ENCODE measurements at regions not wholly inside any gene's neighbourhood (a gene's known extent, or its start where the extent isn't known, plus 50 kb on each side); places are given as distances from the start of the nearest gene placed in this dataset.
"Not testable (repeated sequence)": the region's sequence is repeated elsewhere in the genome, so short reads cannot be mapped to it uniquely, and the experiment has no call there.

GRCh38 chr6:101015541-101015940 is 134.4 kb upstream of the ASCC3 start:
- DNase-seq = no peak

DNA sequence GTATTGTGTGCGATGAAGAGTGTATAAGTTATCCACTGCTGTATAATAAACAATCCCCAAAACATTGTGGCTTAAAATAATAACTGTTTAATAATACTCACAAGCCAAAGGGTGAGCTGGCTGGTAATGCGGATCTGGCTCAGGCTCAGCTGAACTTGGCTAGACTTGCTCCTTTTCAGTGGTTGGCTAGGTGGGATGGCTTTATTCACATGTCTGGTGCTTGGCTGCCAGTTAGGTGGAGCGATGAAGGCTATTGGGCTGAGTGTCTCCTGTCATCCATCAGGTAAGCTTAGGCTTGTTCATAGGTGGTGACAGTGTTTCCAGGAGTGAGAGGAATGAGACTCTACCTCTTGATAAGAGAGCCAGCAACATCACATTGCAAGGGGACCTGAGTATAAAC is 135.0 kb upstream of the ASCC3 start:
- no peak for DNase-seq

DNA sequence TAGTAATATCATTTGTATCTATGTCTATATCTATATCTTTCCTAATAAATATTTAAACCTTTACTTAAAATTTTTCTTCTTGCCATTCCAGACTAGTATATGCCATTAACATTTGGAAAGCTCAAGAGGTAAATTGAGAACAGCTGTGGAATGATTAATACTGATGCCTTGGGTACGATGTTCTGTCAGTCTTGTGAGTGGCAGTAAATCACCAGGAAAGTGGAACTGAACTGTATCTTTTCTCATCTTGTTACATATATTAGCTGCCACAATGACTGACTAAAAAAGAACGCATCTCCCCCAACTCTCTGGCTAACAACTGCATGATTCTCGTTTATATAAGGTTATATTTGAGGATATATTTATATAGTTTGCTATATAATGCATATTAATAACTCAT is 137.0 kb upstream of the ASCC3 start:
- DNase-seq = no peak

GRCh38 chr6:101021504-101021903 is 140.4 kb upstream of the ASCC3 start:
- no peak for DNase-seq

GRCh38 chr6:101042966-101043365 is 161.8 kb upstream of the ASCC3 start:
- no peak for DNase-seq

GRCh38 chr6:101058296-101058695 is 177.2 kb upstream of the ASCC3 start:
- no peak for DNase-seq

DNA sequence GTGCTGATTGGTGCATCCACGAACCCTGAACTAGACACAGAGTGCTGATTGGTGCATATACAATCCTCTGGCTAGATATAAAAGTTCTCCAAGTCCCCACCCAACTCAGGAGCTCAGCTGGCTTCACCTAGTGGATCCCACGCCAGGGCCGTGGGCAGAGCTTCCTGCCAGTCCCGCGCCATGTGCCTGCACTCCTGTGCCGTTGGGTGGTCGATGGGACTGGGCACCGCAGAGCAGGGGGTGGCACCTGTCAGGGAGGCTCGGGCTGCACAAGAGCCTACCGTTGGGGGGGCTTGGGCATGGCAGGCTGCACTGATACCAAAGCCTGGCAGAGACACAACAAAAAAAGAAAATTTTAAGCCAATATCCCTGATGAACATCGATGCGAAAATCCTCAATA is 185.4 kb upstream of the ASCC3 start:
- no peak for DNase-seq

- DNase-seq = no peak
These were observed 188.2 kb upstream of the ASCC3 start for GRCh38 chr6:101069191-101069795.

- no peak for DNase-seq
These were observed 189.0 kb upstream of the ASCC3 start for GRCh38 chr6:101070044-101070608.

GRCh38 chr6:101077344-101077743 is 196.2 kb upstream of the ASCC3 start:
- DNase-seq = no peak

DNA sequence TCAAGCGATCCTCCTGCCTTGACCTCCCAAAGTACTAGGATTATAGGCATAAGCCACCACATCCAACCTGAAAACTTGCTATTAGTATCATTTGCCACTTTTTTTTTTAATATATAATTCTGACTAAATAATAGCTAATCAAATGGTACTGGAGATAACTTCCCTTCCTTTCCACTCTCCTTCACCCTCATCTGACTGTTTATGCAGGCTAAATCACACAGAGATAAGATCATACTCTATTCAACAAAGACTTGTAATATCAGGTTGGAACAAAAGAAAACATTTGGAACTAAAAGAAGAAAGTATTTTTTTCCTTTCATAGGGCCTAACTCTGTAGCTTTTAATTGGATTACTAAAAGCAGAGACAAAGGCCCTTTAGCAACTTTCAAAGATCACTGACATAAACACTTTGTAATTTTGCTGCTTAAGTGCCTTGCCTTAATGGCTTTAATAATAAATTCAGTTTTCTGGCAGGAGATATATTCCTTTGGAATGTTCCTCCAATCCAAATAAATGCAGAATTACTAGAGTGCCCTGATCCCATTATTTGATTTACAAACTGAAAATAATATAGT is 198.7 kb upstream of the ASCC3 start:
- no peak for DNase-seq

DNA sequence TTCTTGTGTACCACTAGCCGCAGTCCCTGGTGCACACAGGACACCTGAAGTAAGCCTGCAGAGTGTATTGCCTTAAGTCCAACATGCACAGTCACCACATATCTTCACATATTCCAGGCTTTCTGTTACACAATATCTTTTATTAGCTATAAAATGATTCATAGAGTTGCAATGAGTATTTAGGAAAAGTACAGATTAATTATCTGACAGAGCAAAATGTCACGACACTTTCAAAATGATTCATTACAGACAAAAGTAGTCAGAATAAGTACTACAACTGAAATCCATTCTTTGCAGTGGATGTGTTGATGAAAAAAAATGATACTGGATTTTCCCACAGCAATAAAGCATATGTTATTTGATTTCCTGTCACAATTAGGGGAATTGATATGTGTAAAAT is 199.5 kb upstream of the ASCC3 start:
- no peak for DNase-seq

GRCh38 chr6:101083533-101084175 is 202.5 kb upstream of the ASCC3 start:
- no peak for DNase-seq

GRCh38 chr6:101085327-101085726 is 204.2 kb upstream of the ASCC3 start:
- DNase-seq = no peak

GRCh38 chr6:101086473-101086872 is 205.3 kb upstream of the ASCC3 start:
- no peak for DNase-seq

GRCh38 chr6:101088594-101088993 is 207.5 kb upstream of the ASCC3 start:
- DNase-seq = no peak

DNA sequence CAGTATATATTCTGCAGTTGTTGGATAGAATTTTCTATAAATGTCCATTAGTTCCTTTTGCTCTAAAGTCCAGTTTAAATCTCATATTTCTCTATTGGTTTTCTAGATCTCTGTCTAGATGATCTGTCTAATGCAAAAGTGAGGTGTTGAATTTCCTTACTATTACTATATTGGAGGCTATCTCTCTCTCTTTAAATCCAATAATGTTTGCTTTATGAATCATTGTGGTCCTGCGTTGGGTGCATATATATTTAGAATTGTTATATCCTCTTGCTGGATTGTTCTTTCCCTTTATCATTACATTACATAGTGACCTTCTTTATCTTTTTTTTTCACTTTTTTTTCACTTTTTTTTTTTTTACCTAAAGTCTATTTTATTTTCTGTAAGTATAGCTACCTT is 208.5 kb upstream of the ASCC3 start:
- DNase-seq = no peak

GRCh38 chr6:101090281-101090680 is 209.2 kb upstream of the ASCC3 start:
- no peak for DNase-seq

DNA sequence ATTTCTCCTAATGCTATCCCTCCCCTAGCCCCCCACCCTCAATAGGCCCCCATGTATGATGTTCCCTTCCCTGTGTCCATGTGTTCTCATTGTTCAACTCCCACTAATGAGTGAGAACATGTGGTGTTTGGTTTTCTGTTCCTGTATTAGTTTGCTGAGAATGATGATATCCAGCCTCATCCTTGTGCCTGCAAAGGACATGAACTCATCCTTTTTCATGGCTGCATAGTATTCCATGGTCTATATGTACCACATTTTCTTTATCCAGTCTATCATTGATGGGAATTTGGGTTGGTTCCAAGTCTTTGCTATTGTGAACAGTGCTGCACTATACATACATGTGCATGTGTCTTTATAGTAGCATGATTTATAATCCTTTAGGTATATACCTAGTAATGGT is 217.5 kb upstream of the ASCC3 start:
- DNase-seq = not testable (repeated sequence)

DNA sequence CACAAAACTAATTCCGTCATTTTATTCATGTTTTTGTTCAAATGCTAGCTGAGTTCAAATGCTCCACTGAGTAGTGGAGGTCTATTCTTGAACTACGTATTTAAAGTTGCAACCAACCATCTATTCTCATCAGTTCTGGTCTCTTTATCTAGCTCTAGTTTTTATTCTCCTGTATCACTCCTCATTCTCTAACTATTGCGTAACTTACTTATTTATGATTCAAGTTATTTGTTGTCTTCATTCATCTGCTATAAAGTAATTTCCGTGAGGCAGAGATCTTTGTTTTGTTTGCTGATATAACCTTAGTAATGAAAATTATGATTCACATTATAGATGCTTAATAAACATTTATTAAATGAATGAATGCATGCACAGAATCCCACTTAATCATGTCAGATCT is 221.6 kb upstream of the ASCC3 start:
- no peak for DNase-seq

DNA sequence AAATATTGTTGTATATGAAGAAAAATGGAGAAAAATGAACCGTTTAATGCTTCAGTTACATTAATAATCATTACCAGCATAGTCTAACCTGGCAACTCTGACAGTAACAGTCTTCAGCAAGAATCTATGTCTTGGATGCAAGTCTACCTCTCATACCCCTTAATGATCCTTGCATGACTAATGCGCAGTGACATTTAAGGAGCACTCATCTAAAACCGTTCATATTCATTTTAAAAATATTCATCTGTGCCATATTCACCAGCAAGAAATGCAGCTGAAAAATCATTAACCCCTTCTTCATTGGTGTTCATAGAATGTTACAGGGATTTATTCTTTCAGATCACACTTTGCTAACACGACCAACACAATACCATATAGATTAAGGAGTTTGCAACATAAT is 227.2 kb upstream of the ASCC3 start:
- no peak for DNase-seq

DNA sequence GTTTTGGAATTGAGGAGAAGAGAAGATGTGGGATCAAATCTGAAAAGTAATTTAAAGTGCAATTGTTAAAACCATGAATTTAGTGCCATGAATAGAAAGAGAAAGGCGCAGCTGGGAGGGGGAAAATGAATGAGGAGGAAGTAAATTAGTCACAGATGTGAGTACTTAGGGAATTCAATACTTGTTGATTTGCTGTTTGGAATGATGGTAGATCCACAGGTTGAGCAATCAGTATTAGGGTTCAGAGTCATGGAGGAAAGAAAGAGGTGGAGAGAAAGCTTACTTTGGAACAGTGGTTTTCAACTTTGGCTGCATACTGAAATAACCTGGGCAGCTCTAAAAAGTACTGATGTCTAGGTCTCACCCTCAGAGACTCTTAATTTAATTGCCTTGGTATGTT is 229.7 kb upstream of the ASCC3 start:
- no peak for DNase-seq

DNA sequence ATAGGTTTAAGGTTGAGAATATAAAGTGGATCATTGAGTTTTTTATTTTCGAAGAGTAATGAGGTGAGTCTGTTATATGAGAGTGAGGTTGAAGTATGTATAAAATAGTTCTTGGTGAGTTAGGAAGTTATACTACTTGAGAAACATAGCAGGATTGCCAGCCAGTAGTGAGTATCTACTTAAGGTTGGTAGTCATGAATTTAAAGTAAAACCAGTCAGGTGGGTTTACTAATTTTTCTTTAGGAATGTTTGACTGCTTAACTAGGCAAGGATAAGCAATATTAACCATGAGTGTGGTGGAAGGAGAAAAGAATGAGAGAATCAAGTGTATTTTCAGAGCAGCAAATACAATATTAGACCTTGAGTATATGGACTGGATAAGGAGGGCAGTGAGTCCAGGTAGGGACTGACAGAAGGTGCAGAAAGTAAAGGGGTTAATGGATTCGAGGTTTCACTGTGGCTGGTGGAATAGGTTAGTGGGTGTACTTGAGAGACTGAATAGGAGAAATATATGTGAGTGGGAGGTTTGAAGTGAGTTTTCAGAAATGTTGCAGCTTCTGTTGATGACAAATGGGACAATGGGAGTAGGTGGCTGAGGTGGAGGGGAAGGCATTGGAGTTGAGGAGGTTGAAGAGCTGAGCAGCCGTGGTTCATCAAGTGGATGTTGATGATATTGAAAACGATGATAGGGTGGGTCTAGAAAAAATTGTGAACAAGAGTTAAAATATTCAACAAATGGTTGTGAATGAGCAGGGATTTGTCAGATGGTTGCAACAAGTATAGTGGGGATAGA is 232.5 kb upstream of the ASCC3 start:
- DNase-seq = no peak

DNA sequence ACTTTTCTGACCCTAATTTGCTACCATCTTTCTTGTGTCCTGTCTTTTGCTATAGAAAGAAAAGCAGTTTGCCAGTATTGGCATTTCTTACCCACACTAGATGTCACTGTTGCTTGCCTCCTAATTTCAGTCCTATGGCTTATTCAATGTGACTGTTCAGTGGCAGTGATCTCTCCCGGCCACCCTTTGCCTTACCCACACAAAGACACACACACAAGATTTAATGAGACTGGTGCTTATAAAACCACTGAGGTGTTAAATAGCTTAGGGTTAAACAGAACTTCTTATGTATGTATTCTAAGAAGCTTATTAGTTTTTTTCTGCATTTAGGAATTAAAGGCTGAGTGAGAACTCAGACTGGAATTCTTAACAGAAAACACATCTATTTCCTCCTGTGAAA is 233.6 kb upstream of the ASCC3 start:
- peak; percentile 20 for DNase-seq
